HepG2 (cell line): ENCODE measurements at regions not wholly inside any gene's neighbourhood (a gene's known extent, or its start where the extent isn't known, plus 50 kb on each side); places are given as distances from the start of the nearest gene placed in this dataset.
A peak's percentile ranks its signal among the peaks of the same experiment; 100 is the strongest.

ENCODE experiments used
- ATAC-seq: fragments of 200-7000 bp; cut with Tn5 transposase; 3 replicates; pipeline ENCODE4 v1.9.1; 2020; ENCODE audit warnings: mild to moderate bottlenecking, moderate library complexity
- BruUV-seq: library from RNA; stranded (reverse); fragments of 400-500 nt; replicated peaks from 2 replicates; lab custom pipeline; 2021; lab: Mats Ljungman, UMichigan
- CTCF ChIA-PET: fragments of 300-600 bp; formaldehyde crosslinking; extraction: SDS; loops from one replicate; lab custom pipeline; 2021; ENCODE audit warnings: low total read pairs, inconsistent platforms, low intra/inter-chr PET ratio; lab: Yijun Ruan, JAX
- POLR2A ChIA-PET: fragments of 350-600 bp; sonication (Branson Sonifier 250); formaldehyde crosslinking; loops from one replicate; lab custom pipeline; 2020; ENCODE audit warnings: antibody characterized with exemption, inconsistent platforms; lab: Yijun Ruan, JAX
- DNase-seq: peaks from one replicate; pipeline ENCODE4 v3.0.0-alpha.2; 2015; ENCODE audit warnings: low spot score
- FAIRE-seq: peaks from 3 replicates; lab custom pipeline; 2011; peaks lifted over from hg19 to GRCh38; lab: Jason Lieb, UNC
- H2AFZ ChIP-seq: one replicate; pipeline ENCODE4 v1.6.1; 2011; ENCODE audit warnings: low read length, inconsistent platforms
- H3K27ac ChIP-seq: fragments of 300-600 bp; 3 replicates; pipeline ENCODE4 v1.8.0; 2011; ENCODE audit warnings: mixed run types, mild to moderate bottlenecking, mixed read lengths, low read length, inconsistent platforms; ENCODE audit not compliant: insufficient read depth; ENCODE audit errors: extremely low read length
- H3K27me3 ChIP-seq, 2 experiments: fragments of 200-600 bp in 1 of 2; 2 replicates in 1 of 2; 3 replicates in 1 of 2; pipeline versions ENCODE4 v1.6.0 to v1.8.0; 2011; ENCODE audit warnings: low read length in 2 of 2, mild to moderate bottlenecking in 2 of 2, moderate library complexity in 2 of 2, inconsistent platforms in 1 of 2; ENCODE audit not compliant: insufficient read depth in 2 of 2, control insufficient read depth in 1 of 2
- H3K36me3 ChIP-seq, 2 experiments: fragments of 200-600 bp in 1 of 2; replicated peaks in 1 of 2; 2 replicates in 1 of 2; 3 replicates in 1 of 2; pipeline versions ENCODE4 v1.5.1 to v1.8.0; 2011; ENCODE audit warnings: low read length in 2 of 2, inconsistent platforms in 1 of 2; ENCODE audit not compliant: insufficient read depth in 2 of 2, control insufficient read depth in 1 of 2
- H3K4me1 ChIP-seq: 2 replicates; pipeline ENCODE4 v1.5.1; 2012; ENCODE audit warnings: low read length, inconsistent platforms; ENCODE audit not compliant: insufficient read depth
- H3K4me2 ChIP-seq: 2 replicates; pipeline ENCODE4 v1.6.0; 2011; ENCODE audit warnings: low read depth, low read length, inconsistent platforms
- H3K4me3 ChIP-seq, 3 experiments: fragments of 200-600 bp in 1 of 3; sonication (generic), shearing (Covaris generic) in 1 of 3; replicated peaks in 1 of 3; 2 replicates each; pipeline ENCODE4 v1.5.1; 2011 to 2016; ENCODE audit warnings: low read length in 3 of 3, inconsistent platforms in 2 of 3, low read depth in 2 of 3, mild to moderate bottlenecking in 2 of 3, control low read depth in 1 of 3, mixed read lengths in 1 of 3; ENCODE audit not compliant: insufficient read depth in 1 of 3
- H3K79me2 ChIP-seq: one replicate; pipeline ENCODE4 v1.6.1; 2011; ENCODE audit warnings: low read length, inconsistent platforms; ENCODE audit not compliant: insufficient read depth
- H3K9ac ChIP-seq: 2 replicates; pipeline ENCODE4 v1.6.0; 2011; ENCODE audit warnings: mild to moderate bottlenecking, low read depth, low read length, inconsistent platforms; ENCODE audit not compliant: insufficient read depth
- H3K9me3 ChIP-seq: 2 replicates; pipeline ENCODE4 v1.5.1; 2012; ENCODE audit warnings: mild to moderate bottlenecking, low read length
- H4K20me1 ChIP-seq: 2 replicates; pipeline ENCODE4 v1.6.0; 2011; ENCODE audit warnings: inconsistent platforms, mild to moderate bottlenecking, low read length, moderate library complexity; ENCODE audit not compliant: insufficient read depth
- BRCA1 ChIP-seq: sonication (generic); formaldehyde crosslinking; IDR thresholded peaks from 2 replicates; pipeline ENCODE4 v1.4.0; 2020; ENCODE audit warnings: missing genetic modification reagents
- DZIP1 ChIP-seq: sonication (generic); formaldehyde crosslinking; IDR thresholded peaks from 2 replicates; pipeline ENCODE4 v1.5.0; 2020; ENCODE audit warnings: mild to moderate bottlenecking, missing genetic modification reagents
- FIP1L1 ChIP-seq: fragments of 200-400 bp; formaldehyde crosslinking; IDR thresholded peaks from 2 replicates; pipeline ENCODE4 v1.6.1; 2018; ENCODE audit warnings: low read depth, mild to moderate bottlenecking, low read length, moderate library complexity, borderline replicate concordance; ENCODE audit not compliant: insufficient read depth
- MED1 ChIP-seq: sonication (generic); formaldehyde crosslinking; IDR thresholded peaks from 2 replicates; pipeline ENCODE4 v1.4.0; 2020; ENCODE audit warnings: missing genetic modification reagents
- PPARG ChIP-seq: conservative IDR thresholded peaks from 2 replicates; pipeline ENCODE4 v1.6.1; 2016; ENCODE audit warnings: missing biosample characterization, missing genetic modification reagents
- ZEB1 ChIP-seq: IDR thresholded peaks from 2 replicates; pipeline ENCODE4 v1.6.1; 2012; ENCODE audit warnings: mild to moderate bottlenecking, low read depth, inconsistent platforms; ENCODE audit not compliant: insufficient replicate concordance
- ZIK1 ChIP-seq: sonication (generic); formaldehyde crosslinking; IDR thresholded peaks from 2 replicates; pipeline ENCODE4 v1.5.0; 2020; ENCODE audit warnings: mild to moderate bottlenecking, low read depth, missing genetic modification reagents, borderline replicate concordance
- ZNF124 ChIP-seq: sonication (generic); formaldehyde crosslinking; IDR thresholded peaks from 2 replicates; pipeline ENCODE4 v1.4.0; 2020; ENCODE audit warnings: missing genetic modification reagents
- WGBS: methylation state at CpG from one replicate; pipeline ENCODE4 v1.1.6; 2017; ENCODE audit warnings: low lambda C conversion rate; 5-methylcytosine and 5-hydroxymethylcytosine counted together
- in situ Hi-C: cut with HindIII; loops from 2 replicates; pipeline ENCODE4 v1.10.0; 2017; ENCODE audit warnings: low pct_unique_long_range_greater_than_20kb; ENCODE audit not compliant: extremely low pct_ligation_motif_present
- intact Hi-C: fragments of 100-400 bp; cut with micrococcal nuclease; formaldehyde crosslinking; loops from one replicate; pipeline ENCODE4 v1.10.0; 2022; ENCODE audit not compliant: unreplicated experiment
- TF ChIP-seq, protein P1 (sequence below): sonication (generic); formaldehyde crosslinking; IDR thresholded peaks from 2 replicates; pipeline ENCODE4 v1.8.0; 2022; ENCODE audit warnings: missing genetic modification reagents, mild to moderate bottlenecking, inconsistent platforms, borderline replicate concordance
- TF ChIP-seq, protein P2 (sequence below): sonication (generic); formaldehyde crosslinking; IDR thresholded peaks from 2 replicates; pipeline ENCODE4 v1.8.1; 2023; ENCODE audit warnings: mild to moderate bottlenecking, moderate library complexity, missing genetic modification reagents
- TF ChIP-seq, protein P3 (sequence below): IDR thresholded peaks from 2 replicates; pipeline ENCODE4 v1.6.1; 2016; ENCODE audit warnings: low read depth, missing genetic modification reagents, missing compliant biosample characterization

DNA sequence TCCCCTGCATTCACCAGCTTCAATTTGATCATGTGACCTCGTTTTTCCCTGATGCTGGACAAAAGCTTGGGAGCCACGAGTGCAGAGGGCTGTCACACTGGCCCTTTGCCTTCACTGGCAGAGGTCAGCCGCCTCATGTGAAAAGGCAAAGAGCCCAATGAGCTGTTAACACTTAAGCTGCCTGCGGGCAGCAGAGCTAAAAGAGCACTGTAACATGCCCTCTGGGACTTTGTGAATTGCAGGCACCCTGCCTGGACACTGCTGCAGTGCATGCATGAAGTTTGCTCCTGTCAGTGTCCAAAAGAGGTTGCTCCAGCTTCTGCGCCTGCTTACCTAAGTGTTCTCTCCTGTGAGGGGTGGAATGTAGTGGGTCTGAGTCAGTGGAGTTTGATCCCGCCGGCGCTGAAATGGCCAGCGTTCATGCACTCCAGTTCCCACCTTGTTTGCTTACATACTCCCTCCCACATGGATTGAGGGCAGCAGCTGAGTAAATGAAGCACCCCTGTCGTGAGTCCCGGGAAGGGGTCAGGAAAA lies 193.7 kb downstream of the RFC3 start:
- DNase-seq = peak; percentile 96
- peak overlapping the region; percentile 2 for H2AFZ ChIP-seq
- peaks cover 59% of the 10 kb centered on the region for H3K4me1 ChIP-seq
- peak overlapping the region; percentile 84 for H3K27ac ChIP-seq
- peak overlapping the region in 1 of 3 experiments; percentile 42; a peak in 3 of 6 replicates for H3K4me3 ChIP-seq
- in situ Hi-C loops (no loop called here), intact Hi-C loops (loop anchor here (1.0 to 5.0 kb wide), 3 partner anchors 54 to 74 kb away; no protein-coding TSS in a partner anchor)
- no peaks in the 10 kb centered on the region for H3K27me3 ChIP-seq
- H4K20me1 ChIP-seq = no peaks in the 10 kb centered on the region
- FAIRE-seq = peak; percentile 97
- peak overlapping the region; percentile 64 for H3K9ac ChIP-seq
- peak overlapping the region; percentile 68 for H3K4me2 ChIP-seq
- ChIA-PET POLR2A (interaction anchor here (0.9 to 2.5 kb wide), 10 partner anchors 9 to 368 kb away, joined by 3 to 20 read pairs (median 6); no protein-coding TSS in a partner anchor), CTCF (no interaction called here)
- ATAC-seq = peak; percentile 100
- no TSS peak for BruUV-seq
- WGBS = 0% methylated on average over 9 of the region's 11 CpGs
- H3K79me2 ChIP-seq = no peaks in the 10 kb centered on the region
- H3K36me3 ChIP-seq = no peaks in the 10 kb centered on the region
- H3K9me3 ChIP-seq = no peaks in the 10 kb centered on the region
- 0 out of 2 replicates have a peak, but pooled peaks have one; percentile 45 for TF ChIP-seq BRCA1 (CRISPR knock-in tag)
- TF ChIP-seq DZIP1 (CRISPR knock-in tag) = no peak
- TF ChIP-seq, protein P1, sequence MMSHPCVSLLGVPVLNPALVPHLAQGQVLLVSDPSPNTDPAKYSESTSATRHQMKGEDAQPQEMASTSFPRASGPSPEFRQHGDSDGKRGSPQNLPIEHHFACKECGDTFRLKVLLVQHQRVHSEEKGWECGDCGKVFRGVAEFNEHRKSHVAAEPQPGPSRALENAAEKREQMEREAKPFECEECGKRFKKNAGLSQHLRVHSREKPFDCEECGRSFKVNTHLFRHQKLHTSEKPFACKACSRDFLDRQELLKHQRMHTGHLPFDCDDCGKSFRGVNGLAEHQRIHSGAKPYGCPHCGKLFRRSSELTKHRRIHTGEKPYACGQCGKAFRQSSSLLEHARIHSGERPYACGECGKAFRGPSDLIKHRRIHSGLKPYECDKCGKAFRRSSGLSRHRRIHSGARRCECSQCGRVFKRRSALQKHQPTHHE = no peak
- TF ChIP-seq FIP1L1 = no peak
- TF ChIP-seq, protein P2, sequence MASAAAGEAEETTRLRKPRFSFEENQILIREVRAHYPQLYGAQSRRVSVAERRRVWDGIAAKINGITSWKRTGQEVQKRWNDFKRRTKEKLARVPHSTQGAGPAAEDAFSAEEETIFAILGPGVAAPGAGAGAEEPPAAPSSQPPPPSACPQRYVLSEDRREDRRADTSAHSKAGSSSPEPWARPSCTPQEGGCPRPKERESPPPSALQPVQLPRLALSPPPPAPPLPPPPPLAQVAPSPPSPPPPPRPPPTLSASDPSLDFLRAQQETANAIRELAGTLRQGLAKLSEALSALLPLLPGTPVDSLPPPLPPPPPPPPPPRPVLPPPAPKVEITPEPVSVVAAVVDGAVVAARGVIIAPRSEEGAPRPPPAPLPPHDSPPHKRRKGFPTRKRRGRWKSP (CRISPR knock-in tag) = peak; percentile 82; the same call in 1 of the 2 replicates
- 0 out of 2 replicates have a peak, but pooled peaks have one; percentile 14 for TF ChIP-seq PPARG
- peak; percentile 25; the same call in 1 of the 2 replicates for TF ChIP-seq ZIK1 (CRISPR knock-in tag)
- peak; percentile 66; the same call in 1 of the 2 replicates for TF ChIP-seq ZNF124
- peak; percentile 75 for TF ChIP-seq MED1 (CRISPR knock-in tag)
- TF ChIP-seq ZEB1 = peak; percentile 24
- TF ChIP-seq, protein P3, sequence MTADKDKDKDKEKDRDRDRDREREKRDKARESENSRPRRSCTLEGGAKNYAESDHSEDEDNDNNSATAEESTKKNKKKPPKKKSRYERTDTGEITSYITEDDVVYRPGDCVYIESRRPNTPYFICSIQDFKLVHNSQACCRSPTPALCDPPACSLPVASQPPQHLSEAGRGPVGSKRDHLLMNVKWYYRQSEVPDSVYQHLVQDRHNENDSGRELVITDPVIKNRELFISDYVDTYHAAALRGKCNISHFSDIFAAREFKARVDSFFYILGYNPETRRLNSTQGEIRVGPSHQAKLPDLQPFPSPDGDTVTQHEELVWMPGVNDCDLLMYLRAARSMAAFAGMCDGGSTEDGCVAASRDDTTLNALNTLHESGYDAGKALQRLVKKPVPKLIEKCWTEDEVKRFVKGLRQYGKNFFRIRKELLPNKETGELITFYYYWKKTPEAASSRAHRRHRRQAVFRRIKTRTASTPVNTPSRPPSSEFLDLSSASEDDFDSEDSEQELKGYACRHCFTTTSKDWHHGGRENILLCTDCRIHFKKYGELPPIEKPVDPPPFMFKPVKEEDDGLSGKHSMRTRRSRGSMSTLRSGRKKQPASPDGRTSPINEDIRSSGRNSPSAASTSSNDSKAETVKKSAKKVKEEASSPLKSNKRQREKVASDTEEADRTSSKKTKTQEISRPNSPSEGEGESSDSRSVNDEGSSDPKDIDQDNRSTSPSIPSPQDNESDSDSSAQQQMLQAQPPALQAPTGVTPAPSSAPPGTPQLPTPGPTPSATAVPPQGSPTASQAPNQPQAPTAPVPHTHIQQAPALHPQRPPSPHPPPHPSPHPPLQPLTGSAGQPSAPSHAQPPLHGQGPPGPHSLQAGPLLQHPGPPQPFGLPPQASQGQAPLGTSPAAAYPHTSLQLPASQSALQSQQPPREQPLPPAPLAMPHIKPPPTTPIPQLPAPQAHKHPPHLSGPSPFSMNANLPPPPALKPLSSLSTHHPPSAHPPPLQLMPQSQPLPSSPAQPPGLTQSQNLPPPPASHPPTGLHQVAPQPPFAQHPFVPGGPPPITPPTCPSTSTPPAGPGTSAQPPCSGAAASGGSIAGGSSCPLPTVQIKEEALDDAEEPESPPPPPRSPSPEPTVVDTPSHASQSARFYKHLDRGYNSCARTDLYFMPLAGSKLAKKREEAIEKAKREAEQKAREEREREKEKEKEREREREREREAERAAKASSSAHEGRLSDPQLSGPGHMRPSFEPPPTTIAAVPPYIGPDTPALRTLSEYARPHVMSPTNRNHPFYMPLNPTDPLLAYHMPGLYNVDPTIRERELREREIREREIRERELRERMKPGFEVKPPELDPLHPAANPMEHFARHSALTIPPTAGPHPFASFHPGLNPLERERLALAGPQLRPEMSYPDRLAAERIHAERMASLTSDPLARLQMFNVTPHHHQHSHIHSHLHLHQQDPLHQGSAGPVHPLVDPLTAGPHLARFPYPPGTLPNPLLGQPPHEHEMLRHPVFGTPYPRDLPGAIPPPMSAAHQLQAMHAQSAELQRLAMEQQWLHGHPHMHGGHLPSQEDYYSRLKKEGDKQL = 0 out of 2 replicates have a peak, but pooled peaks have one; percentile 14
